Endodermal cell (in vitro differentiated cells): ENCODE measurements at regions not wholly inside any gene's neighbourhood (a gene's known extent, or its start where the extent isn't known, plus 50 kb on each side); places are given as distances from the start of the nearest gene placed in this dataset.

ENCODE experiments used
- DNase-seq: peaks from one replicate; pipeline ENCODE4 v3.0.0-alpha.2; 2017
- H3K27ac ChIP-seq: 2 replicates; pipeline ENCODE4 v1.5.1; 2013; ENCODE audit warnings: mild to moderate bottlenecking, low read depth, low read length, moderate library complexity
- H3K27me3 ChIP-seq: 2 replicates; pipeline ENCODE4 v1.6.1; 2013; ENCODE audit warnings: mild to moderate bottlenecking, low read length, moderate library complexity; ENCODE audit not compliant: insufficient read depth, control insufficient read depth, poor library complexity, severe bottlenecking
- H3K36me3 ChIP-seq: 2 replicates; pipeline ENCODE4 v1.7.0; 2013; ENCODE audit warnings: mild to moderate bottlenecking, low read length, moderate library complexity; ENCODE audit not compliant: control insufficient read depth, insufficient read depth
- H3K4me1 ChIP-seq: one replicate; pipeline ENCODE4 v1.7.0; 2013; ENCODE audit warnings: low read length; ENCODE audit not compliant: control insufficient read depth, insufficient read depth
- H3K4me3 ChIP-seq: 2 replicates; pipeline ENCODE4 v1.5.1; 2013; ENCODE audit warnings: mild to moderate bottlenecking, low read length, moderate library complexity
- H3K9ac ChIP-seq: 2 replicates; pipeline ENCODE4 v1.6.1; 2013; ENCODE audit warnings: mild to moderate bottlenecking, low read length, moderate library complexity; ENCODE audit not compliant: poor library complexity, severe bottlenecking; ENCODE audit errors: extremely low read depth
- H3K9me3 ChIP-seq: 2 replicates; pipeline ENCODE4 v1.6.1; 2013; ENCODE audit warnings: mild to moderate bottlenecking, low read length, moderate library complexity; ENCODE audit not compliant: control insufficient read depth
- H3K27ac Mint-ChIP-seq: 2 replicates; pipeline ENCODE4 v1.8.0; 2020; ENCODE audit warnings: mixed read lengths
- H3K27me3 Mint-ChIP-seq: 2 replicates; pipeline ENCODE4 v1.8.0; 2021; ENCODE audit warnings: mild to moderate bottlenecking, mixed read lengths; ENCODE audit not compliant: insufficient read depth
- H3K36me3 Mint-ChIP-seq: 2 replicates; pipeline ENCODE4 v1.8.0; 2020; ENCODE audit warnings: low read depth, mixed read lengths
- H3K4me1 Mint-ChIP-seq: 2 replicates; pipeline ENCODE4 v1.8.0; 2020; ENCODE audit warnings: mixed read lengths
- H3K4me3 Mint-ChIP-seq: 2 replicates; pipeline ENCODE4 v1.8.0; 2020; ENCODE audit warnings: mild to moderate bottlenecking, moderate library complexity, mixed read lengths
- H3K9me3 Mint-ChIP-seq: 2 replicates; pipeline ENCODE4 v1.8.0; 2020; ENCODE audit warnings: mild to moderate bottlenecking, mixed read lengths
- CTCF ChIP-seq: fragments of 200-600 bp; sonication (generic); conservative IDR thresholded peaks from 2 replicates; pipeline ENCODE4 v1.5.0; 2021; ENCODE audit warnings: antibody characterized with exemption, mild to moderate bottlenecking
- WGBS, 2 experiments: methylation state at CpG; one replicate each; pipeline versions ENCODE4 v1.1.5 to v1.1.7; 2013; ENCODE audit warnings: missing lambda C conversion rate in 2 of 2, mixed read lengths in 1 of 2; ENCODE audit not compliant: insufficient coverage in 1 of 2, insufficient read length in 1 of 2; 5-methylcytosine and 5-hydroxymethylcytosine counted together

DNA sequence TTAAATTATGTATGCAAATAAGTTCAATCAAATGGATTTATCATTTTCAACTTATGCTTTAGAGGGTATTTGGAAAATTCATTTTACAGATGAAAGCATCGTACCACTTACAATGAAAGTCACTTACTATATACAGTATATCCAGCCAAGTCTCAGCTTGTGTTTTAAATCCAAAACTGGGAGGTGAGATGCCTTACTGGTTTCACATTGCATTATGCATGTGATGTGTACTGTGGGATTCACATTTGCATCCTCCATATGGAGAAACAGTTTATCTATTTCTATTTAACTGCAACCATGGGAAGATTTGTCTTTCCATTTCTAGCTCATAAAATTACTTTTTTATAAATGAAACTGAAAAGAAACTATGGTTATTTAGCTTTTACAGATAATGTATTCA, 248.1 kb downstream of the CNTN3 start:
- no peak for TF ChIP-seq CTCF

DNA sequence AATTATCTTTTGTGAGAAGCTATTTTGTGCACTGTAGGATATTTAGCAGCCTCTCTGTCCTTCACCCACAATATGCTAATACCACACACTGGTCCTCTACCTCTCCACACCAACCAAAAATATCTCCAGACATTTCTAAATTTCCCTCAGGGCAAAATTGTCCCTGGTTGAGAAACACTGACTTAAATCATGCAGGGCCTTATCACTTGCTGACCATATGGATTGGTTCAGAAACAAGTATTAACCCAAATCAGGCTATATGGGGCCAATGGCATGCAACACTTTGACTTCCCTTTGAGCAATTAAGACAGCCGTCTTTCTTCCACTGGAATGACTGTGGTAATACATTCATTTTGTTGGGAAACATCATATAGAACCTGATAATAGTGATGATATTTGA, 251.1 kb downstream of the CNTN3 start:
- Histone ChIP-seq H3K9ac (no peak overlapping the region), H3K9me3 (no peaks in the 10 kb centered on the region), H3K27ac (no peak overlapping the region), H3K36me3 (no peaks in the 10 kb centered on the region), H3K4me3 (no peak overlapping the region), H3K4me1 (no peaks in the 10 kb centered on the region), H3K27me3 (no peaks in the 10 kb centered on the region)
- H3K4me1 Mint-ChIP-seq, result no peaks in the 10 kb centered on the region
- H3K36me3 Mint-ChIP-seq, result no peaks in the 10 kb centered on the region
- no peaks in the 10 kb centered on the region for H3K27me3 Mint-ChIP-seq
- DNase-seq, result no peak
- no peak overlapping the region for H3K4me3 Mint-ChIP-seq
- WGBS, 2 experiments, result 94% methylated on average over 1 of the region's 1 CpG; no CpG with 5 or more reads in 1 of the 2 experiments
- TF ChIP-seq CTCF, result no peak
- H3K9me3 Mint-ChIP-seq, result no peaks in the 10 kb centered on the region
- H3K27ac Mint-ChIP-seq, result no peak overlapping the region

More for the DNA sequence above, 248.1 kb downstream of the CNTN3 start:
- no peak overlapping the region for H3K27ac Mint-ChIP-seq
- WGBS, 2 experiments, result 71% methylated on average over 1 of the region's 1 CpG; no CpG with 5 or more reads in 1 of the 2 experiments
- no peak overlapping the region for H3K4me3 Mint-ChIP-seq
- H3K27me3 Mint-ChIP-seq, result no peaks in the 10 kb centered on the region
- H3K4me3 ChIP-seq, result no peak overlapping the region
- H3K9ac ChIP-seq, result no peak overlapping the region
- H3K4me1 Mint-ChIP-seq, result no peaks in the 10 kb centered on the region
- H3K9me3 Mint-ChIP-seq, result no peaks in the 10 kb centered on the region
- H3K4me1 ChIP-seq, result no peaks in the 10 kb centered on the region
- no peaks in the 10 kb centered on the region for H3K27me3 ChIP-seq
- H3K27ac ChIP-seq, result no peak overlapping the region
- H3K9me3 ChIP-seq, result no peaks in the 10 kb centered on the region
- no peaks in the 10 kb centered on the region for H3K36me3 Mint-ChIP-seq
- no peak for DNase-seq
- no peaks in the 10 kb centered on the region for H3K36me3 ChIP-seq

DNA sequence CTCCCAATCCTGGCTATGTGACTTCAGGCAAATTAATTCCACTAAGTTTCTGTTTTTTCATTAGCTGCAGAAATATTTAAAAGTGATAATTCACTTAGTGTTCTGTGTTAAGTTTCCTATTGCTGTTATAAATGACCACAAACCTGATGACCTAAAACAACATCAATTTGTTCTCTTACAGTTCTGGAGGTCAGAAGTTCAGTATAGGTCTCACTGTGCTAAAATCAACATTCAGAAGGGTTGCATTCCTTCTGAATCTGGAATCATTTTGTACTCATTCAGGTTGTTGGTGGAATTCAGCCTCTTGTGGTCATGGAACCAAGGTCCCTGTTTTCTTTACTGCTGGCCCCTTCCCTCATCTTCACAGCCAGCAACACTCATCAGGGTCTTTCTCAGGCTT, 254.1 kb downstream of the CNTN3 start:
- Mint-ChIP-seq H3K4me3 (no peak overlapping the region), H3K36me3 (no peaks in the 10 kb centered on the region), H3K4me1 (no peaks in the 10 kb centered on the region), H3K27ac (no peak overlapping the region), H3K27me3 (no peaks in the 10 kb centered on the region), H3K9me3 (no peaks in the 10 kb centered on the region)
- no peak for TF ChIP-seq CTCF
- H3K27me3 ChIP-seq, result no peaks in the 10 kb centered on the region
- no peak overlapping the region for H3K27ac ChIP-seq
- no peak overlapping the region for H3K9ac ChIP-seq
- DNase-seq, result no peak
- H3K9me3 ChIP-seq, result no peaks in the 10 kb centered on the region
- no peaks in the 10 kb centered on the region for H3K36me3 ChIP-seq
- no peaks in the 10 kb centered on the region for H3K4me1 ChIP-seq
- H3K4me3 ChIP-seq, result no peak overlapping the region
